Stomach (tissue), 8 donors: ENCODE measurements at regions not wholly inside any gene's neighbourhood (a gene's known extent, or its start where the extent isn't known, plus 50 kb on each side); places are given as distances from the start of the nearest gene placed in this dataset.

Source experiments
- DNase-seq, 2 donors: peaks; one replicate each; pipeline versions ENCODE4 v3.0.0 to v3.0.0-alpha.2; 2013 to 2019
- H3K27ac ChIP-seq, 5 donors: fragments of 200-600 bp in 4 of 5; sonication (generic) in 4 of 5; one replicate each; pipeline ENCODE4 v1.5.1; 2013 to 2019; ENCODE audit warnings: mild to moderate bottlenecking in 1 of 5, moderate library complexity in 1 of 5
- H3K27me3 ChIP-seq, 3 donors: fragments of 200-600 bp; sonication (generic); one replicate each; pipeline ENCODE4 v1.5.1; 2017 to 2019; ENCODE audit warnings: mixed run types in 1 of 3
- H3K36me3 ChIP-seq, 4 donors: fragments of 200-600 bp; sonication (generic); 1 replicate in 3 of 4; 2 replicates in 1 of 4; pipeline ENCODE4 v1.5.1; 2016 to 2019
- H3K4me1 ChIP-seq, 4 donors: fragments of 200-600 bp; sonication (generic); one replicate each; pipeline ENCODE4 v1.5.1; 2016 to 2019
- H3K4me3 ChIP-seq, 4 donors: fragments of 200-600 bp; sonication (generic) in 3 of 4; one replicate each; pipeline ENCODE4 v1.5.1; 2016 to 2019; ENCODE audit warnings: mild to moderate bottlenecking in 1 of 4
- H3K9me3 ChIP-seq, 4 donors: fragments of 200-600 bp; sonication (generic); one replicate each; pipeline ENCODE4 v1.5.1; 2016 to 2019
- EP300 ChIP-seq: sonication (generic); formaldehyde crosslinking; IDR thresholded peaks from one replicate; pipeline ENCODE4 v1.6.1; 2017; ENCODE audit warnings: antibody characterized with exemption
- POLR2A ChIP-seq, 4 donors: fragments of 450-650 bp; IDR thresholded peaks; one replicate each; pipeline ENCODE4 v1.6.1; 2016; ENCODE audit warnings: antibody characterized with exemption in 4 of 4, control low read depth in 2 of 4, mild to moderate bottlenecking in 1 of 4, moderate library complexity in 1 of 4
- POLR2AphosphoS5 ChIP-seq, 3 donors: sonication (generic); formaldehyde crosslinking; IDR thresholded peaks; one replicate each; pipeline ENCODE4 v1.6.1; 2016; ENCODE audit warnings: antibody characterized with exemption in 3 of 3
- WGBS, 5 donors: extraction: QIAGEN DNeasy Blood & Tissue Kit in 3 of 5; methylation state at CpG; one replicate each; pipeline versions ENCODE4 v1.1.5 to v1.1.7; 2013 to 2018; 5-methylcytosine and 5-hydroxymethylcytosine counted together
- intact Hi-C: fragments of 100-400 bp; cut with DNase I; formaldehyde crosslinking; loops from one replicate; pipeline ENCODE4 v1.15.1; 2023; ENCODE audit warnings: low total_unique reads
- TF ChIP-seq, protein P1 (sequence below), 7 experiments: fragments of 450-650 bp in 4 of 7; fragments of 200-600 bp in 3 of 7; sonication (generic) in 3 of 7; IDR thresholded peaks; one replicate each; pipeline ENCODE4 v1.5.1; 2016 to 2019; ENCODE audit warnings: antibody characterized with exemption in 7 of 7, control low read depth in 2 of 7, mild to moderate bottlenecking in 1 of 7
- donor health status: healthy with polysubstance abuse.
- donor health status: Bipolar disorder and iron deficiency.
- donor health status: healthy.

DNA sequence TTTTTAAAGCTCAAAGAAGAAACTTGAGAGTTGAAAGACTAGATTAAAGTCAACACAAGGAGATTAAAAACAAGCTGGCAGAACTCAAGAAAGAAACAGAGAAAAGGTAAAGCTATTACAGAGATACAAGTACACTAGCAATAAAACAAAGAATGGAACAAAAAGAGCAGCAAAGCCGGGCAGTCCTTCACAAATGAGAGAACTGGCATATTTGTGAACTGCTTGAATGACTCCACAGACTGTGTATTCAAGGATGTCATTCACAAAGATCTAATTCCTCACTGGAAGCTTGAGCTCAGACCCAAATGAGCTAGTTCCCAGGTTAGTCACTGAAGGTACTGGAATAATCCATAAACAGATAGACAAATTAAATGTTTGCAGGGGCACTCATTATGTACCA lies 318.0 kb downstream of the MYCN start:
- Histone ChIP-seq H3K27ac (no peak overlapping the region), H3K4me1 (no peaks in the 10 kb centered on the region), H3K9me3 (peaks cover 0 to 3% (median 0%) of the 10 kb centered on the region in 4 donors), H3K36me3 (no peaks in the 10 kb centered on the region), H3K27me3 (no peaks in the 10 kb centered on the region), H3K4me3 (no peak overlapping the region)
- 48 to 75% (median 62%) methylated on average over 1 of the region's 1 CpG for WGBS, 5 donors
- intact Hi-C loops, result no loop called here
- TF ChIP-seq POLR2A (IDR thresholded peaks at IDR 0.05) (no peak), POLR2AphosphoS5 (IDR thresholded peaks at IDR 0.05) (no peak), EP300 (no peak)
- TF ChIP-seq, protein P1, sequence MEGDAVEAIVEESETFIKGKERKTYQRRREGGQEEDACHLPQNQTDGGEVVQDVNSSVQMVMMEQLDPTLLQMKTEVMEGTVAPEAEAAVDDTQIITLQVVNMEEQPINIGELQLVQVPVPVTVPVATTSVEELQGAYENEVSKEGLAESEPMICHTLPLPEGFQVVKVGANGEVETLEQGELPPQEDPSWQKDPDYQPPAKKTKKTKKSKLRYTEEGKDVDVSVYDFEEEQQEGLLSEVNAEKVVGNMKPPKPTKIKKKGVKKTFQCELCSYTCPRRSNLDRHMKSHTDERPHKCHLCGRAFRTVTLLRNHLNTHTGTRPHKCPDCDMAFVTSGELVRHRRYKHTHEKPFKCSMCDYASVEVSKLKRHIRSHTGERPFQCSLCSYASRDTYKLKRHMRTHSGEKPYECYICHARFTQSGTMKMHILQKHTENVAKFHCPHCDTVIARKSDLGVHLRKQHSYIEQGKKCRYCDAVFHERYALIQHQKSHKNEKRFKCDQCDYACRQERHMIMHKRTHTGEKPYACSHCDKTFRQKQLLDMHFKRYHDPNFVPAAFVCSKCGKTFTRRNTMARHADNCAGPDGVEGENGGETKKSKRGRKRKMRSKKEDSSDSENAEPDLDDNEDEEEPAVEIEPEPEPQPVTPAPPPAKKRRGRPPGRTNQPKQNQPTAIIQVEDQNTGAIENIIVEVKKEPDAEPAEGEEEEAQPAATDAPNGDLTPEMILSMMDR (IDR thresholded peaks at IDR 0.05), result no peak
- no peak for DNase-seq

GRCh38 chr2:16257322-16258028 lies 317.1 kb downstream of the MYCN start:
- Histone ChIP-seq H3K27ac (no peak overlapping the region), H3K4me3 (no peak overlapping the region), H3K27me3 (no peaks in the 10 kb centered on the region), H3K4me1 (no peaks in the 10 kb centered on the region), H3K9me3 (peaks cover 0 to 3% (median 0%) of the 10 kb centered on the region in 4 donors), H3K36me3 (no peaks in the 10 kb centered on the region)
- WGBS, 5 donors, result 73 to 84% (median 82%) methylated on average over 6 of the region's 6 CpGs
- DNase-seq, result no peak
- TF ChIP-seq, protein P1 (IDR thresholded peaks at IDR 0.05), result no peak
- TF ChIP-seq POLR2A (IDR thresholded peaks at IDR 0.05), result no peak
- TF ChIP-seq EP300, result no peak
- no peak for TF ChIP-seq POLR2AphosphoS5 (IDR thresholded peaks at IDR 0.05)
- intact Hi-C loops, result no loop called here

DNA sequence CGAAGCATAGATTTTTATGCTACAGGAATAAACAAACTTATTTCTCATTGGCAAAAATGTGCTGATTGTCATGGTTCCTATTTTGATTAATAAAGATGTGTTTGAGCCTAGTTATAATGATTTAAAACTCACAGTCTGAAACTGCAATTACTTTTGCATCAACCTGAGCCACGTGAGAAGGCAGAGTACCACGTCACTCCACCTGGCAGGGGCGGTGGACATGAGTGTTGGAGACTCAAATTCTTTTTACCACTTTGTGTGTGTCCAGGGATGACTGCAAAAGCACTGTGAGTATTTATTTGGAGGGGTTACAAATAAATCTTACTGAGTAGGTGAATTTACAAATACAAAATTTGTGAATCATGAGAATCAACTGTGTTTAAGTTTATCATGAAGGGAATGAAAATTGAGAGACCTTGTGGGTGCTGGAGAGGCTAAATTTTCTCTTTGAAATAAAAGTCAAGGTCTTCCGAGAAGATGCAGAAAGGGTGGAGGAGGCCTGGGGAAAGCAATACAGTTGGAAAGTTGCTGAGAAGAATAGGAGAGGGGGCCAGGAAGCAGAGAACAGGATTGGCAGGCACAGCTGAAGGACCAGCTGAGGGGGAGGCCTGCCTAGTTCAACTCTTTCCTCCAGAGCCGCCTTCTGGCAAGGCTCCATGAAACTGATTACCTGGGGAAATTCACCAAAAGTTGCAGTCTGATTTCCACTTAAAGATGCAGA lies 316.4 kb downstream of the MYCN start:
- Histone ChIP-seq H3K4me3 (no peak overlapping the region), H3K27ac (no peak overlapping the region), H3K4me1 (no peaks in the 10 kb centered on the region), H3K27me3 (no peaks in the 10 kb centered on the region), H3K36me3 (no peaks in the 10 kb centered on the region), H3K9me3 (peaks cover 0 to 3% (median 0%) of the 10 kb centered on the region in 4 donors)
- intact Hi-C loops, result no loop called here
- DNase-seq, result no peak
- TF ChIP-seq POLR2A (IDR thresholded peaks at IDR 0.05) (no peak), EP300 (no peak), POLR2AphosphoS5 (IDR thresholded peaks at IDR 0.05) (no peak)
- TF ChIP-seq, protein P1 (IDR thresholded peaks at IDR 0.05), result no peak
- whole genome bisulfite sequencing, 5 donors, result 70 to 88% (median 81%) methylated on average over 6 of the region's 6 CpGs

DNA sequence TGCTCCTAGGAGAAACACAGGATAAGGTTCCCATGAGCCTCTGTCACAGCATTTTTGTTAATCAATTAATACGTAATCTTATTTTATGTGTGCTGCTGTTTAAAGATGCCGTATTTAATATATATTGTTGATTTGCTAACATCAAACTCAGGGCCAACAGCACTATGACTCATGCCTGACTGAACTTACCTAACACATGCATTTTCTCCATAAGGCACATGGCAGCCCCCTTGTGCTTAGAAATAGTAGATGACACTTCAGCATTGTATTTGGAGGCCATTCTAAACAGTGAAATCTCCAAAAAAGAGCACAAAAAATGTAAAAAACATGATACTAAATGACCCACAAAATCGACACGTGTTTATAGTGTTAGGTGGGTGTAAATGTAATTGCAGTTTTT lies 314.8 kb downstream of the MYCN start:
- Histone ChIP-seq H3K9me3 (peaks cover 0 to 3% (median 0%) of the 10 kb centered on the region in 4 donors), H3K4me3 (no peak overlapping the region), H3K27ac (no peak overlapping the region), H3K27me3 (peaks cover 0 to 1% (median 0%) of the 10 kb centered on the region in 3 donors), H3K4me1 (no peaks in the 10 kb centered on the region), H3K36me3 (no peaks in the 10 kb centered on the region)
- 81 to 92% (median 89%) methylated on average over 4 of the region's 4 CpGs for WGBS, 5 donors
- no peak for DNase-seq
- intact Hi-C loops, result no loop called here
- TF ChIP-seq POLR2A (IDR thresholded peaks at IDR 0.05) (no peak), EP300 (no peak), POLR2AphosphoS5 (IDR thresholded peaks at IDR 0.05) (no peak)
- TF ChIP-seq, protein P1 (IDR thresholded peaks at IDR 0.05), result no peak
